ENCODE measurements at regions not wholly inside any gene's neighbourhood (a gene's known extent, or its start where the extent isn't known, plus 50 kb on each side); places are given as distances from the start of the nearest gene placed in this dataset.
"Not testable (repeated sequence)": the region's sequence is repeated elsewhere in the genome, so short reads cannot be mapped to it uniquely, and the experiment has no call there.

DNA sequence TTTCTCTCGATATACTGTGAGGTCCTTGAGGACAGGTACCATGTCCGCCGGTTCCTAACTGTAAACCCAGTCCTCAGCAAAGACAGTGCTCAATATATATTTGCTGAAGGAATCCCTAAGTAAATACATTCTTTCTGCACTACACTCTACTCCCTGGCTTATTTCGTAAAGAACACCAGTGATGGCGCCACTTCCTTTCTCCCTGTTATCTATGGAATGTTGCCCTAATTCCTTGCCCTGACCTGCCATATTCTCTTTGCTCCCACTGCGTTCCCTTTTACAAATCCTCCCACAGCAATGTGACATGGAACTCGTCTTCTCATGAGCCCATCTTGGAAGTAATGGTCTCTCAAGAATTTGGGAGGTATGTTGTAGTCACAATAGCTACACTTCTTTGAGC lies 507.4 kb upstream of the COBL start:
- no peak overlapping the region for H3K27ac ChIP-seq
- TF ChIP-seq ZFX (IDR thresholded peaks at IDR 0.05; ENCODE audit: borderline replicate concordance) (no peak), CTCF (IDR thresholded peaks at IDR 0.05) (no peak)

- no peak overlapping the region for H3K27ac ChIP-seq
These were observed 506.8 kb upstream of the COBL start for GRCh38 chr7:51823437-51823836.

GRCh38 chr7:51817694-51818225 lies 501.2 kb upstream of the COBL start:
- no peak overlapping the region for H3K27ac ChIP-seq
- no peak for TF ChIP-seq CTCF (IDR thresholded peaks at IDR 0.05)
- TF ChIP-seq ZFX (IDR thresholded peaks at IDR 0.05; ENCODE audit: borderline replicate concordance), result no peak

More at GRCh38 chr7:51823437-51823836, 506.8 kb upstream of the COBL start:
- TF ChIP-seq ZFX (IDR thresholded peaks at IDR 0.05; ENCODE audit: borderline replicate concordance), result no peak
- no peak for TF ChIP-seq CTCF (IDR thresholded peaks at IDR 0.05)

DNA sequence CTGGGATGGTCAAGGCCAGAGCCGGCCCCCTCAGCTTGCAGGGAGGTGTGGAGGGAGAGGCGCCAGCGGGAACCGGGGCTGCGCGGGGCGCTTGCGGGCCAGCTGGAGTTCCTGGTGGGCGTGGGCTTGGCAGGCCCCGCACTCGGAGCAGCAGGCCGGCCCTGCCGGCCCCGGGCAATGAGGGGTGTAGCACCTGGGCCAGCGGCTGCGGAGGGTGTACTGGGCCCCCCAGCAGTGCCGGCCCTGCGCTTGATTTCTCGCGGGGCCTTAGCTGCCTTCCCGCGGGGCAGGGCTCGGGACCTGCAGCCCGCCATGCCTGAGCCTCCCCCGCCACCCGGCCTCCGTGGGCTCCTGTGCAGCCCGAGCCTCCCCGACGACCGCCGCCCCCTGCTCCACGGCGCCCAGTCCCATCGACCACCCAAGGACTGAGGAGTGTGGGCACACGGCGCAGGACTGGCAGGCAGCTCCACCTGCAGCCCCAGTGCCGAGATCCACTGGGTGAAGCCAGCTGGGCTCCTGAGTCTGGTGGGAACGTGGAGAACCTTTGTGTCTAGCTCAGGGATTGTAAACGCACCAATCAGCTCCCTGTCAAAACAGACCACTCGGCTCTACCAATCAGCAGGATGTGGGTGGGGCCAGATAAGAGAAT lies 489.3 kb upstream of the COBL start:
- H3K27ac ChIP-seq, result not testable (repeated sequence)

DNA sequence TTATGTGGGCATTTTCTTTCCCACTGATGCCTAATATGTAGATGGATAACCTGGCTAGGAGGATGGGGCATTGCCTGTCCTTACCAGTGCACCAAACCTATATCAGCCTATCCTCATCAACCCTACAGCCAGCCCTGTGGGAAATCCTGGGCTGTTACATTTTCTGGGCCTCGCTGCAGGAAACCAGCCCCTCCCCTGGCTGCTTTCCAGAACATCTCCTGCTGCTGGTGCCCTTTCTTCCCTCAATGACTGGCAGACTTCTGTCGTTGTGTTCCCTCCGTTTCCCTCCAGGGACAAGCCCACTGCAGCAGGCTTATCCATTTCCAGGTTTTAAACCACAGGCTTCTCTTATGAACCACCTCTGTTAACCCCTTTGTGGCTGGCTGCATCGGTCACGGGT lies 486.1 kb upstream of the COBL start:
- H3K27ac ChIP-seq, result no peak overlapping the region
- no peak for TF ChIP-seq ZFX (IDR thresholded peaks at IDR 0.05; ENCODE audit: borderline replicate concordance)
- TF ChIP-seq CTCF (IDR thresholded peaks at IDR 0.05), result no peak

- no peak overlapping the region for H3K27ac ChIP-seq
- no peak for TF ChIP-seq CTCF (IDR thresholded peaks at IDR 0.05)
- TF ChIP-seq ZFX (IDR thresholded peaks at IDR 0.05; ENCODE audit: borderline replicate concordance), result no peak
These were observed 480.8 kb upstream of the COBL start for GRCh38 chr7:51797371-51797770.

GRCh38 chr7:51792796-51793195 lies 476.2 kb upstream of the COBL start:
- TF ChIP-seq CTCF (IDR thresholded peaks at IDR 0.05) (no peak), ZFX (IDR thresholded peaks at IDR 0.05; ENCODE audit: borderline replicate concordance) (no peak)
- no peak overlapping the region for H3K27ac ChIP-seq

DNA sequence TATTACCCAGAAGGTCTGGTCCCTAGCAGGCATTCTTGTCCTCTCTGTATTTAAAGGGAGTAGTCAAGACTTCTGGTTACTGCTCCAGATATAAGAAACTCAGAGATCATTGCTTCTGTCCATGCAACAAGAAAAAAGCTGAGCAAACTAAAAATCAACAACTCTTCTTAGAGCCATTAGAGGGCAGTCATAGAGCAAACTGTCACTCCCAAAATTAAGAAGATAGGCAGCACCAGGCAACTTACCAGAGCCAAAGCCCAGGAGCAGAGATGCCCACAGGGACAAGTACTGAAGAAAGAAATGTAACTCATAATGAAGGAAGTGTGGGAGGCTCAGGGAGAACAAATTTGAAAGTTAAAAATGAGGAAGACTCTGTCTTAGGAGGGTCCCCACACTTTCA lies 472.9 kb upstream of the COBL start:
- TF ChIP-seq ZFX (IDR thresholded peaks at IDR 0.05; ENCODE audit: borderline replicate concordance) (no peak), CTCF (IDR thresholded peaks at IDR 0.05) (peak; percentile 46)

More for the DNA sequence above, 472.9 kb upstream of the COBL start:
- H3K27ac ChIP-seq, result no peak overlapping the region

All from 22Rv1 (cell line).